Occipital lobe (tissue), 1 donor: ENCODE measurements at regions not wholly inside any gene's neighbourhood (a gene's known extent, or its start where the extent isn't known, plus 50 kb on each side); places are given as distances from the start of the nearest gene placed in this dataset.
"Not testable (repeated sequence)": the region's sequence is repeated elsewhere in the genome, so short reads cannot be mapped to it uniquely, and the experiment has no call there.

Source experiments
- DNase-seq: peaks from one replicate; lab custom pipeline; 2025; lab: John Stamatoyannopoulos, UW

DNA sequence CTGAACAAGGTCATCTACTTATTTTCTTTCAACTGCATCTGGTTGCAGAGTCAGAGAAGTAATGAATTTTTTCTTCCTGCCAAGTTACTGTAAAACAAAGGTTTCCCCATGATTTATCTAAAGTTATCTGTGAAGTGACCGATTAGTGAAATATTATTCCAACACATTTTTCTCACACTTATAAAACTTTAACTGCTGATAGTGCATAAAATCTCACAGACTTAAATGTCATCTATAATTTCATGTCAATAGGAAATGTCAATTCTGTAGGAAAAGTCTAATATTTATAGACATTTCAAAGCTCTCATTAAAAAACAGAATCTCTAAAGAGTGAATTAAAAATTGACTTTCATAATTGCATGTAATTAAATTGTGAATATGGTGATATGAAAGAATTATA lies 397.2 kb downstream of the SLITRK1 start:
- no peak for DNase-seq

DNA sequence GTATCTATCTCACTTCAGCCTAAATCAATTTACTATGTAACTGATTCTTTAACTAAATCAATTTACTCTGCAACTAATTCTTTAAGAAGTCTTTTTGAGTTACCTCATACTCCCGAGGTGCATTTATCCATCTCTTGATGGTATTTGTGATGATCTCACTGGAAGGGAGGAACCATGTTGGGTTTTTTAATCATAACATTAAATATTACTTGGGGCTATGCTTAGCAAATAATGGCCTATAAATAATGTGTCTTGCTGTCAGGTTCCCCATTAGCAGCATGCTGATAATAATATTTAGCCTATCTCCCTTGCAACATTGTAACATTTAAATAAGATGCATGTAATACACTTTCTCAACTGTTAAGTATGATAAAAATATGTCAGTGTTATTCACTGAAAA lies 411.3 kb downstream of the SLITRK1 start:
- DNase-seq = no peak

DNA sequence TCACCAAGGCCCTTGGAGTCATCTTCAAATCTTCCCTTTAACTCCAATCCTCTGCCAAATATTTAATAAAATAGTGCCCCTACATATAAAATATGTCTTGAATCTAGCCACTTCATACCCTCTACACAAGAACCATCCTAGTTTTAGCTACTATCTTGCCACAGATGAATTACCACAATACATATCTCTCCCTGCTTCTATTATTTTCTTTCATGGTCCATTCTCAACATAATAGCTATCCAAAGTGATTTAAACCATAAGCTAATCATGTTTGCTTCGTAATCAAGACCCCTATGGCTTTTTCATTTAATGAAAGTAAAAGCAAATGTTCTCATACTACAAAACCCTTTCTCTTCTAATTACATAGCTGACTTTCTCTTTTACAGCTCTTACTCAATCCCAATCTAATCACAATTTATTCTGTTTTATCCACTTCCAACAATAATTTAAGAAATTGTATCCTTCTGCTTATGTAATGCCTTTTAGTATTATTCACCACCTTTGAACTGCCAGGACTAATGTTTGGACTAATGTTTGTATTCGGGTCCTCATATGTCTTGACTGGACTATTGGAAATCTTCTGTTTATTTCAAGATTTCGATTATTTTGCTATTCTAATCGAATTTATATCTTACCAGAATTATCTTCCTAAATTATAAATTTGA lies 412.0 kb downstream of the SLITRK1 start:
- no peak for DNase-seq

- DNase-seq = no peak
Measured at GRCh38 chr13:83453723-83454122, 428.6 kb downstream of the SLITRK1 start.

- no peak for DNase-seq
Measured at GRCh38 chr13:83453300-83453699, 429.0 kb downstream of the SLITRK1 start.

- no peak for DNase-seq
Measured at GRCh38 chr13:83452292-83452950, 429.9 kb downstream of the SLITRK1 start.

GRCh38 chr13:83450591-83450990 lies 431.7 kb downstream of the SLITRK1 start:
- DNase-seq = no peak

- DNase-seq = no peak
Measured at GRCh38 chr13:83449668-83450395, 432.4 kb downstream of the SLITRK1 start.

- DNase-seq = no peak
Measured at GRCh38 chr13:83440465-83440864, 441.8 kb downstream of the SLITRK1 start.

DNA sequence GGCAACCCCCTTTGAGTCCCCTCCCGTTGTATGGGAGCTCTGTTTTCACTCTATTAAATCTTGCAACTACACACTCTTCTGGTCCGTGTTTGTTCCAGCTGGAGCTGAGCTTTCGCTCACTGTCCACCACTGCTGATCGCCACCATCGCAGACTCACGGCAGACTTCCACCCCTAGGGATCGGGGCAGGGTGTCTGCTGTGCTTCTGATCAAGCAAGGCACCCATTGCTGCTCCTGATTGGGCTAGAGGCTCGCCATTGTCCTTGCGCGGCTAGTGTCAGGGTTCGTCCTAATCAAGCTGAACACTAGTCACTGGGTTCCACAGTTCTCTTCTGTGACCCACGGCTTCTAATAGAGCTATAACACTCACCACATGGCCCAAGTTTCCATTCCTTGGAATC lies 442.8 kb downstream of the SLITRK1 start:
- DNase-seq = not testable (repeated sequence)

DNA sequence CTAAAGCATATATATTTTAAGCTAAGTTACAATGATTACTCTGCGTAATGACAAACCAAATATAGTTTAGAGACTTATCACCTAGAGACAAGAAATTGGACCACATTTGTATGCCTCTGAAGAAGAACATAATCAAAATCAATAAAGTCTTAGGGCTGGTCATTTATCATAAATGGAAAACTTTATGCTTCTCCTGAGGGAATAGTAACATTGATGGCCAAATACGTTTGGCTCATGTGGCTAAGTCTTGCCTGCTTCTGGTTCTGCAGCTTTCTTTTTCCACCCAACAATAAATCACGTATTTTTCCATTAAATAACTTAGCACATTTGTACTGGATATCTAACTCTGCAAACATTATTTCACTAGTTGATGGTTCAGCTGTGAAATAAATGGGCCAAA lies 458.4 kb downstream of the SLITRK1 start:
- DNase-seq = no peak

- no peak for DNase-seq
Measured at GRCh38 chr13:83423381-83423780, 458.9 kb downstream of the SLITRK1 start.

DNA sequence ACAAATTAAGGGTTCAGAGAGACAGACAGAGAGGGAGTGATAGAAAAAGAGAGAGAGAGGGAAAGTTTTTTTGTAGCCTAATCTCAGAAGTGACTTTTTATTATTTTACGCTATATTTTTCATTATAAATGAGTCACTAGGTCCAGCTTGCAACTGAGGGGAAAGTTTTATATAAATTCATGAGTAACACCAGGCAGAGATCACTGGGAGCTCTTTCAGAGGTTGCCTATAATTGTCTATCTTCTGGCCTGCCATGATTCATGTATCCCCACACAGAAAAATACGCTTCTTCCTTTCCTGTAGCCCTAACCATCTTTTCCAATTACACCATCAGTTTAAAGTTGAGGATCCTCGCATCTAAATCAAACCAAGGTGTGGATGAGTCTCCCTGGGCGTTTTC lies 467.9 kb downstream of the SLITRK1 start:
- no peak for DNase-seq

DNA sequence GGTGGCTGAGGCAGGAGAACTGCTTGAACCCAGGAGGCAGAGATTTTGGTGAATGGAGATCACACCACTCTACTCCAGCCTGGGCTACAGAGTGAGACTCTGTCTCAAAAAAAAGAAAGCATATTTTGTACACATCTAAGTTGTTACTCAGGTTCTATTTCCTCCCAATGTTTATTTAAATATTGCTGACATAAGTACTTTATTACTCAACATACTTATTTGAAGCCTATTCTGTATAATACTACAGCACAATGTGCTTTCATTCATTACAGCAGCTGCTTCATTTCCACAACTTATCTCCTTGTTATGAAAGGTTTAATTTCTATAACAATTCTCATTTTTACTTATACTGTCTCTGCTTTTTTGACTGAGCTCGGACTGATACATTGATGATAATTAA lies 495.7 kb downstream of the SLITRK1 start:
- no peak for DNase-seq

GRCh38 chr13:83378908-83379307 lies 503.4 kb downstream of the SLITRK1 start:
- DNase-seq = no peak

GRCh38 chr13:83377491-83377890 lies 504.8 kb downstream of the SLITRK1 start:
- no peak for DNase-seq

GRCh38 chr13:83372786-83373185 lies 509.5 kb downstream of the SLITRK1 start:
- no peak for DNase-seq

GRCh38 chr13:83365723-83366122 lies 516.6 kb downstream of the SLITRK1 start:
- no peak for DNase-seq

DNA sequence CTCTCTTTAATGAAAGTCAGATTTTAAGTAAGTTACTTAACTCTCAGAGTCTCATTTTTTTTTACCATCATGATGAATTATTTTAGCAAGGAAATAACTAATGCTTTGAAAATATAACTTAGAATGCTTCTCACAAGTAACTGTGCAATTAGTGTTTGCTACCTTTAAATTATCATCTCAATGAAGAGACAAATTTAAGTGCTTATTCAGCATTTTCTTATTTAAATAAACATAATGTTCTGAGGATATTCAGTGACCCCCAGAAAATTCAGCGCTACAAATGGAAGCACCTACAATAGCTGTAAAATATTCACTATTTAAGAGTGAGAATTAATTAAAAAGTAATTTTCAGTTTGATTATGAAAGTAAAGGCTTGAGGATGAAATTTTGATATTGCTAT lies 527.2 kb downstream of the SLITRK1 start:
- DNase-seq = no peak

- DNase-seq = no peak
Measured at GRCh38 chr13:83352391-83352790, 529.9 kb downstream of the SLITRK1 start.

DNA sequence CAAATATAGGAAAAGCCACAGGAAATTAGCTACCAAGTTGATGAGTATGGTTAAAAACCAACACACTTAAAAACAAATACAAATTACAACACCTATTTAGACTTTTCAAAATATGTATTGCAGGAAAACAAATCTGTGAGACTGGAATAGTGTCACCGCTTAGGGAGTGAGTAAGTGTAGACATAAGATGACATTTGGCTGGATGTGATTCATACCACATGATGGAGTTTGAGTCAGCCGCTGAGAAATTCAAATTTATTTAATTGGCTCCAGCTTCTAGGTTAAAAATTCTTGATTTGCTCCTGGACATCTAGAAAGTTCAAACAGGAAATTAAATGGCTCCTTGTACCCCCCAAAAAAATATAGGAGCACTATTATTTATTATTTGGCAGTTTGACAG lies 531.7 kb downstream of the SLITRK1 start:
- no peak for DNase-seq

- no peak for DNase-seq
Measured at GRCh38 chr13:83344518-83344917, 537.8 kb downstream of the SLITRK1 start.

GRCh38 chr13:83340170-83340569 lies 542.1 kb downstream of the SLITRK1 start:
- no peak for DNase-seq
